IMR-90 (cell line): ENCODE measurements at regions not wholly inside any gene's neighbourhood (a gene's known extent, or its start where the extent isn't known, plus 50 kb on each side); places are given as distances from the start of the nearest gene placed in this dataset.

Experiments
- ATAC-seq: fragments of 200-7000 bp; cut with Tn5 transposase; 2 replicates; pipeline ENCODE4 v1.9.1; 2020; ENCODE audit warnings: low read depth, mild to moderate bottlenecking, moderate library complexity
- BruUV-seq: library from RNA; stranded (reverse); fragments of 400-500 nt; replicated peaks from 2 replicates; lab custom pipeline; 2021; lab: Mats Ljungman, UMichigan
- CTCF ChIA-PET: fragments of 300-600 bp; formaldehyde crosslinking; extraction: SDS; loops from one replicate; lab custom pipeline; 2021; ENCODE audit warnings: antibody characterized with exemption; lab: Yijun Ruan, JAX
- POLR2A ChIA-PET: fragments of 300-600 bp; sonication (Branson Sonifier 250); formaldehyde crosslinking; loops from one replicate; lab custom pipeline; 2022; ENCODE audit warnings: antibody characterized with exemption; ENCODE audit not compliant: unreplicated experiment; lab: Charles Lee
- DNase-seq: peaks from one replicate; pipeline ENCODE4 v3.0.0; 2013
- H2AFZ ChIP-seq: replicated peaks from 2 replicates; pipeline ENCODE3; 2013; ENCODE audit warnings: low read length, mild to moderate bottlenecking; ENCODE audit not compliant: poor library complexity
- H2AK5ac ChIP-seq: 2 replicates; pipeline ENCODE4 v1.6.1; 2013; ENCODE audit warnings: low read depth, low read length, inconsistent platforms
- H2AK9ac ChIP-seq: replicated peaks from 2 replicates; pipeline ENCODE3; 2013; ENCODE audit warnings: mild to moderate bottlenecking, low read depth, low read length, moderate library complexity; ENCODE audit not compliant: poor library complexity
- H2BK120ac ChIP-seq: 2 replicates; pipeline ENCODE4 v1.6.1; 2013; ENCODE audit warnings: low read depth, low read length, inconsistent platforms
- H2BK15ac ChIP-seq: 3 replicates; pipeline ENCODE4 v1.6.1; 2013; ENCODE audit warnings: low read depth, low read length, inconsistent platforms
- H2BK20ac ChIP-seq: 2 replicates; pipeline ENCODE4 v1.6.1; 2013; ENCODE audit warnings: low read depth, mild to moderate bottlenecking, inconsistent platforms, low read length, moderate library complexity
- H2BK5ac ChIP-seq: 2 replicates; pipeline ENCODE4 v1.6.1; 2013; ENCODE audit warnings: mild to moderate bottlenecking, low read depth, low read length, inconsistent platforms; ENCODE audit not compliant: poor library complexity, severe bottlenecking
- H3K14ac ChIP-seq: replicated peaks from 2 replicates; pipeline ENCODE4 v1.6.1; 2013; ENCODE audit warnings: low read depth, low read length, inconsistent platforms
- H3K18ac ChIP-seq: 2 replicates; pipeline ENCODE4 v1.6.1; 2013; ENCODE audit warnings: low read depth, low read length, control low read depth
- H3K23ac ChIP-seq: 2 replicates; pipeline ENCODE4 v1.6.1; 2013; ENCODE audit warnings: low read depth, low read length, inconsistent platforms
- H3K27ac ChIP-seq: 2 replicates; pipeline ENCODE4 v1.5.1; 2013; ENCODE audit warnings: mild to moderate bottlenecking, control low read depth, low read length; ENCODE audit not compliant: insufficient read depth
- H3K27me3 ChIP-seq: 2 replicates; pipeline ENCODE4 v1.6.1; 2013; ENCODE audit warnings: low read length; ENCODE audit not compliant: control insufficient read depth, insufficient read depth
- H3K36me3 ChIP-seq: 2 replicates; pipeline ENCODE4 v1.6.1; 2013; ENCODE audit warnings: low read length, mixed read lengths; ENCODE audit not compliant: control insufficient read depth, insufficient read depth
- H3K4ac ChIP-seq: 2 replicates; pipeline ENCODE4 v1.6.1; 2013; ENCODE audit warnings: low read depth, low read length, inconsistent platforms
- H3K4me1 ChIP-seq: 2 replicates; pipeline ENCODE4 v1.6.1; 2013; ENCODE audit warnings: low read length, mixed read lengths; ENCODE audit not compliant: control insufficient read depth, insufficient read depth
- H3K4me2 ChIP-seq: 2 replicates; pipeline ENCODE4 v1.6.1; 2013; ENCODE audit warnings: low read depth, mild to moderate bottlenecking, control low read depth, low read length, moderate library complexity
- H3K4me3 ChIP-seq: 2 replicates; pipeline ENCODE4 v1.5.1; 2013; ENCODE audit warnings: low read depth, mild to moderate bottlenecking, control low read depth, low read length, moderate library complexity; ENCODE audit not compliant: insufficient read depth
- H3K56ac ChIP-seq: 2 replicates; pipeline ENCODE4 v1.6.1; 2013; ENCODE audit warnings: low read length, inconsistent platforms; ENCODE audit not compliant: insufficient read depth; ENCODE audit errors: extremely low read depth
- H3K79me1 ChIP-seq, 2 experiments: 2 replicates each; pipeline ENCODE4 v1.6.1; 2013; ENCODE audit warnings: low read length in 2 of 2, inconsistent platforms in 1 of 2, low read depth in 1 of 2
- H3K9ac ChIP-seq: 2 replicates; pipeline ENCODE4 v1.6.1; 2013; ENCODE audit warnings: low read depth, low read length, control low read depth
- H3K9me1 ChIP-seq: 2 replicates; pipeline ENCODE4 v1.6.1; 2013; ENCODE audit warnings: low read length, inconsistent platforms; ENCODE audit not compliant: insufficient read depth
- H3K9me3 ChIP-seq: 2 replicates; pipeline ENCODE4 v1.6.1; 2013; ENCODE audit warnings: low read length; ENCODE audit not compliant: control insufficient read depth, insufficient read depth
- H4K20me1 ChIP-seq: 2 replicates; pipeline ENCODE4 v1.6.1; 2013; ENCODE audit warnings: low read length, inconsistent platforms; ENCODE audit not compliant: insufficient read depth
- H4K5ac ChIP-seq: 2 replicates; pipeline ENCODE4 v1.6.1; 2013; ENCODE audit warnings: mild to moderate bottlenecking, low read depth, low read length, control low read depth
- H4K8ac ChIP-seq, 2 experiments: 2 replicates each; pipeline ENCODE4 v1.6.1; 2013; ENCODE audit warnings: low read depth in 2 of 2, low read length in 2 of 2, control low read depth in 1 of 2, inconsistent platforms in 1 of 2
- H4K91ac ChIP-seq: 2 replicates; pipeline ENCODE4 v1.6.1; 2013; ENCODE audit warnings: low read depth, low read length, inconsistent platforms; ENCODE audit not compliant: insufficient read depth
- BHLHE40 ChIP-seq: fragments of 150-350 bp; IDR thresholded peaks from 2 replicates; pipeline ENCODE4 v1.6.1; 2016; ENCODE audit warnings: mild to moderate bottlenecking, low read depth, low read length
- CEBPB ChIP-seq: IDR thresholded peaks from 2 replicates; pipeline ENCODE4 v1.6.1; 2012; ENCODE audit warnings: low read depth, low read length, improper control_type of control experiment
- CHD1 ChIP-seq: IDR thresholded peaks from 2 replicates; pipeline ENCODE4 v1.6.1; 2012; ENCODE audit warnings: low read depth, low read length, improper control_type of control experiment
- FOS ChIP-seq: fragments of 150-350 bp; IDR thresholded peaks from 2 replicates; pipeline ENCODE4 v1.6.1; 2016; ENCODE audit warnings: low read depth, low read length
- MAFK ChIP-seq: IDR thresholded peaks from 2 replicates; pipeline ENCODE4 v1.6.1; 2012; ENCODE audit warnings: low read depth, low read length, improper control_type of control experiment
- MAZ ChIP-seq: IDR thresholded peaks from 2 replicates; pipeline ENCODE4 v1.6.1; 2012; ENCODE audit warnings: low read depth, mild to moderate bottlenecking, low read length, improper control_type of control experiment, moderate library complexity, borderline replicate concordance
- MXI1 ChIP-seq: IDR thresholded peaks from 2 replicates; pipeline ENCODE4 v1.6.1; 2012; ENCODE audit warnings: low read depth, mild to moderate bottlenecking, low read length, moderate library complexity, borderline replicate concordance
- NFE2L2 ChIP-seq: fragments of 150-350 bp; IDR thresholded peaks from 2 replicates; pipeline ENCODE4 v1.6.1; 2016; ENCODE audit warnings: low read depth, mild to moderate bottlenecking, low read length
- POLR2A ChIP-seq: IDR thresholded peaks from 2 replicates; pipeline ENCODE4 v1.6.1; 2012; ENCODE audit warnings: mild to moderate bottlenecking, low read depth, low read length
- RAD21 ChIP-seq: IDR thresholded peaks from 2 replicates; pipeline ENCODE4 v1.6.1; 2012; ENCODE audit warnings: low read length, improper control_type of control experiment
- RCOR1 ChIP-seq: IDR thresholded peaks from 2 replicates; pipeline ENCODE4 v1.6.1; 2012; ENCODE audit warnings: mild to moderate bottlenecking, low read length, improper control_type of control experiment; ENCODE audit not compliant: insufficient replicate concordance
- RFX5 ChIP-seq: IDR thresholded peaks from 2 replicates; pipeline ENCODE4 v1.8.0; 2012; ENCODE audit warnings: low read depth, mild to moderate bottlenecking, low read length, moderate library complexity
- SMC3 ChIP-seq: fragments of 150-350 bp; IDR thresholded peaks from 2 replicates; pipeline ENCODE4 v1.6.1; 2016; ENCODE audit warnings: low read depth, mild to moderate bottlenecking, antibody characterized with exemption, low read length, moderate library complexity
- WGBS, 2 experiments: methylation state at CpG; one replicate each; pipeline versions ENCODE4 v1.1.5 to v1.1.7; 2013; ENCODE audit warnings: missing lambda C conversion rate in 2 of 2; ENCODE audit not compliant: insufficient read length in 1 of 2; ENCODE audit errors: extremely low coverage in 2 of 2; 5-methylcytosine and 5-hydroxymethylcytosine counted together
- dilution Hi-C: fragments of 300-500 bp; cut with HindIII; formaldehyde crosslinking; loops from one replicate; pipeline ENCODE4 v1.14.3; 2018; ENCODE audit warnings: low sequenced_read_pairs; ENCODE audit not compliant: unreplicated experiment
- in situ Hi-C: fragments of 300-500 bp; cut with MboI; formaldehyde crosslinking; loops from 3 replicates; pipeline ENCODE4 v1.14.3; 2019; ENCODE audit warnings: low sequenced_read_pairs, inconsistent platforms, mixed read lengths
- intact Hi-C: fragments of 100-400 bp; cut with micrococcal nuclease; formaldehyde crosslinking; loops from 2 replicates; pipeline ENCODE4 v1.10.0; 2022
- TF ChIP-seq, protein P1 (sequence below): fragments of 150-350 bp; IDR thresholded peaks from 2 replicates; pipeline ENCODE4 v1.6.1; 2016; ENCODE audit warnings: low read depth, mild to moderate bottlenecking, low read length, moderate library complexity, borderline replicate concordance
- TF ChIP-seq, protein P2 (sequence below): conservative IDR thresholded peaks from 2 replicates; pipeline ENCODE4 v1.5.1; 2012; ENCODE audit warnings: mild to moderate bottlenecking, low read depth, low read length, improper control_type of control experiment
- TF ChIP-seq, protein P3 (sequence below): fragments of 150-350 bp; IDR thresholded peaks from 2 replicates; pipeline ENCODE4 v1.6.1; 2017; ENCODE audit warnings: mild to moderate bottlenecking, antibody characterized with exemption, low read length, low read depth

- Histone ChIP-seq H4K91ac (no peak overlapping the region), H2AK5ac (no peak overlapping the region), H3K56ac (no peak overlapping the region), H2BK5ac (no peak overlapping the region), H2BK20ac (no peak overlapping the region), H3K9me1 (no peaks in the 10 kb centered on the region), H3K4ac (no peak overlapping the region), H3K27me3 (no peaks in the 10 kb centered on the region), H3K4me2 (no peak overlapping the region), H4K8ac (no peak overlapping the region), H2BK120ac (no peak overlapping the region), H2AK9ac (no peak overlapping the region), H3K79me1 (no peaks in the 10 kb centered on the region), H3K23ac (no peak overlapping the region), H3K4me3 (no peak overlapping the region), H3K9me3 (peaks cover 3% of the 10 kb centered on the region; the same call in 1 of the 2 replicates), H3K4me1 (no peaks in the 10 kb centered on the region), H3K14ac (no peak overlapping the region), H2BK15ac (no peak overlapping the region), H2AFZ (no peak overlapping the region), H3K27ac (no peak overlapping the region), H3K36me3 (no peaks in the 10 kb centered on the region), H3K18ac (no peak overlapping the region), H4K20me1 (no peaks in the 10 kb centered on the region), H4K5ac (no peak overlapping the region), H3K9ac (no peak overlapping the region)
- ChIA-PET POLR2A (no interaction called here), CTCF (interaction anchor here (1.2 kb wide), 1 partner anchor 408 kb away, joined by 3 read pairs; no protein-coding TSS in a partner anchor)
- ATAC-seq (no peak), DNase-seq (no peak)
- intact Hi-C loops (no loop called here), dilution Hi-C loops (no loop called here), in situ Hi-C loops (no loop called here)
- BruUV-seq = no TSS peak
- WGBS, 2 experiments = no CpG with 5 or more reads among the region's 3 CpGs
- no peak for TF ChIP-seq CHD1
- TF ChIP-seq SMC3 = no peak
- TF ChIP-seq, protein P1, sequence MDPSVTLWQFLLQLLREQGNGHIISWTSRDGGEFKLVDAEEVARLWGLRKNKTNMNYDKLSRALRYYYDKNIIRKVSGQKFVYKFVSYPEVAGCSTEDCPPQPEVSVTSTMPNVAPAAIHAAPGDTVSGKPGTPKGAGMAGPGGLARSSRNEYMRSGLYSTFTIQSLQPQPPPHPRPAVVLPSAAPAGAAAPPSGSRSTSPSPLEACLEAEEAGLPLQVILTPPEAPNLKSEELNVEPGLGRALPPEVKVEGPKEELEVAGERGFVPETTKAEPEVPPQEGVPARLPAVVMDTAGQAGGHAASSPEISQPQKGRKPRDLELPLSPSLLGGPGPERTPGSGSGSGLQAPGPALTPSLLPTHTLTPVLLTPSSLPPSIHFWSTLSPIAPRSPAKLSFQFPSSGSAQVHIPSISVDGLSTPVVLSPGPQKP = no peak
- no peak for TF ChIP-seq FOS
- TF ChIP-seq CEBPB = no peak
- no peak for TF ChIP-seq BHLHE40
- TF ChIP-seq POLR2A = no peak
- TF ChIP-seq MAFK = no peak
- TF ChIP-seq, protein P2, sequence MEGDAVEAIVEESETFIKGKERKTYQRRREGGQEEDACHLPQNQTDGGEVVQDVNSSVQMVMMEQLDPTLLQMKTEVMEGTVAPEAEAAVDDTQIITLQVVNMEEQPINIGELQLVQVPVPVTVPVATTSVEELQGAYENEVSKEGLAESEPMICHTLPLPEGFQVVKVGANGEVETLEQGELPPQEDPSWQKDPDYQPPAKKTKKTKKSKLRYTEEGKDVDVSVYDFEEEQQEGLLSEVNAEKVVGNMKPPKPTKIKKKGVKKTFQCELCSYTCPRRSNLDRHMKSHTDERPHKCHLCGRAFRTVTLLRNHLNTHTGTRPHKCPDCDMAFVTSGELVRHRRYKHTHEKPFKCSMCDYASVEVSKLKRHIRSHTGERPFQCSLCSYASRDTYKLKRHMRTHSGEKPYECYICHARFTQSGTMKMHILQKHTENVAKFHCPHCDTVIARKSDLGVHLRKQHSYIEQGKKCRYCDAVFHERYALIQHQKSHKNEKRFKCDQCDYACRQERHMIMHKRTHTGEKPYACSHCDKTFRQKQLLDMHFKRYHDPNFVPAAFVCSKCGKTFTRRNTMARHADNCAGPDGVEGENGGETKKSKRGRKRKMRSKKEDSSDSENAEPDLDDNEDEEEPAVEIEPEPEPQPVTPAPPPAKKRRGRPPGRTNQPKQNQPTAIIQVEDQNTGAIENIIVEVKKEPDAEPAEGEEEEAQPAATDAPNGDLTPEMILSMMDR = no peak
- TF ChIP-seq MAZ = no peak
- no peak for TF ChIP-seq RCOR1
- no peak for TF ChIP-seq NFE2L2
- TF ChIP-seq, protein P3, sequence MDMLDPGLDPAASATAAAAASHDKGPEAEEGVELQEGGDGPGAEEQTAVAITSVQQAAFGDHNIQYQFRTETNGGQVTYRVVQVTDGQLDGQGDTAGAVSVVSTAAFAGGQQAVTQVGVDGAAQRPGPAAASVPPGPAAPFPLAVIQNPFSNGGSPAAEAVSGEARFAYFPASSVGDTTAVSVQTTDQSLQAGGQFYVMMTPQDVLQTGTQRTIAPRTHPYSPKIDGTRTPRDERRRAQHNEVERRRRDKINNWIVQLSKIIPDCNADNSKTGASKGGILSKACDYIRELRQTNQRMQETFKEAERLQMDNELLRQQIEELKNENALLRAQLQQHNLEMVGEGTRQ = no peak
- TF ChIP-seq MXI1 = no peak
- no peak for TF ChIP-seq RFX5
- no peak for TF ChIP-seq RAD21
Measured at GRCh38 chr1:208430220-208430619, 186.0 kb upstream of the PLXNA2 start.
